Prostate gland (tissue), 2 donors: ENCODE measurements at regions not wholly inside any gene's neighbourhood (a gene's known extent, or its start where the extent isn't known, plus 50 kb on each side); places are given as distances from the start of the nearest gene placed in this dataset.

ENCODE experiments used
- POLR2A ChIP-seq: fragments of 450-650 bp; IDR thresholded peaks from one replicate; pipeline ENCODE4 v1.6.1; 2016; ENCODE audit warnings: antibody characterized with exemption, mild to moderate bottlenecking
- TF ChIP-seq, protein P1 (sequence below), 4 experiments: fragments of 200-600 bp in 2 of 4; fragments of 450-650 bp in 2 of 4; sonication (generic) in 2 of 4; IDR thresholded peaks; 1 replicate in 3 of 4; 2 replicates in 1 of 4; pipeline ENCODE4 v1.5.1; 2016 to 2019; ENCODE audit warnings: antibody characterized with exemption in 4 of 4, mild to moderate bottlenecking in 2 of 4, moderate library complexity in 2 of 4

DNA sequence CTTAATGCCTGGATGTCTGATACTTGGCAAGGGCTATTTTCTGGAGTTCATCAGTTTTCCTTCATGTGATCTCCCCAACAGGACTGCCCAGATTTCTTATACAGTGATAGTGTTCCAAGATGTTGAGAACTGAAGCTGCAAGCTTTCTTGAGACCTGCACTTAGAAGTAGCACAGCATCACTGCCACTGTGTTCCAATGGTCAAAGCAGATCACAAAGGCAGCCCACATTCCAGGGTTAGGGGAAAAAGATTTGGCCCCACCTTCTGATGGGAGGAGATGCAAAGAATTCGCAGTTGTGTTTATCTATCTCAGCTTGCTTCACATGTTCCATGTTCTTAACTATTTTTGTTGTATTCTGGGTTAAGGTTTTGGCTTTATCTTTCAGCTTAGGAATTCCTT is 78.2 kb downstream of the GPX5 start:
- TF ChIP-seq POLR2A = no peak
- TF ChIP-seq, protein P1, sequence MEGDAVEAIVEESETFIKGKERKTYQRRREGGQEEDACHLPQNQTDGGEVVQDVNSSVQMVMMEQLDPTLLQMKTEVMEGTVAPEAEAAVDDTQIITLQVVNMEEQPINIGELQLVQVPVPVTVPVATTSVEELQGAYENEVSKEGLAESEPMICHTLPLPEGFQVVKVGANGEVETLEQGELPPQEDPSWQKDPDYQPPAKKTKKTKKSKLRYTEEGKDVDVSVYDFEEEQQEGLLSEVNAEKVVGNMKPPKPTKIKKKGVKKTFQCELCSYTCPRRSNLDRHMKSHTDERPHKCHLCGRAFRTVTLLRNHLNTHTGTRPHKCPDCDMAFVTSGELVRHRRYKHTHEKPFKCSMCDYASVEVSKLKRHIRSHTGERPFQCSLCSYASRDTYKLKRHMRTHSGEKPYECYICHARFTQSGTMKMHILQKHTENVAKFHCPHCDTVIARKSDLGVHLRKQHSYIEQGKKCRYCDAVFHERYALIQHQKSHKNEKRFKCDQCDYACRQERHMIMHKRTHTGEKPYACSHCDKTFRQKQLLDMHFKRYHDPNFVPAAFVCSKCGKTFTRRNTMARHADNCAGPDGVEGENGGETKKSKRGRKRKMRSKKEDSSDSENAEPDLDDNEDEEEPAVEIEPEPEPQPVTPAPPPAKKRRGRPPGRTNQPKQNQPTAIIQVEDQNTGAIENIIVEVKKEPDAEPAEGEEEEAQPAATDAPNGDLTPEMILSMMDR (IDR thresholded peaks at IDR 0.05) = no peak
